NCI-H748 treated with DMSO at 0.1 percent for 48 hours (cell line): ENCODE measurements at regions not wholly inside any gene's neighbourhood (a gene's known extent, or its start where the extent isn't known, plus 50 kb on each side); places are given as distances from the start of the nearest gene placed in this dataset.
A peak's percentile ranks its signal among the peaks of the same experiment; 100 is the strongest.

Experiments used
- DNase-seq: peaks from one replicate; lab custom pipeline; 2025; lab: John Stamatoyannopoulos, UW

- no peak for DNase-seq
These were observed 93.5 kb upstream of the HNRNPA3 start for GRCh38 chr2:177119099-177119498.

GRCh38 chr2:177123048-177123447 is 89.5 kb upstream of the HNRNPA3 start:
- no peak for DNase-seq

GRCh38 chr2:177124371-177124770 is 88.2 kb upstream of the HNRNPA3 start:
- DNase-seq, result no peak

- no peak for DNase-seq
These were observed 84.8 kb upstream of the HNRNPA3 start for GRCh38 chr2:177127821-177128220.

- no peak for DNase-seq
These were observed 83.0 kb upstream of the HNRNPA3 start for GRCh38 chr2:177129610-177130009.

- no peak for DNase-seq
These were observed 80.7 kb upstream of the HNRNPA3 start for GRCh38 chr2:177131858-177132257.

GRCh38 chr2:177138823-177139222 is 73.8 kb upstream of the HNRNPA3 start:
- no peak for DNase-seq

GRCh38 chr2:177141866-177142265 is 70.7 kb upstream of the HNRNPA3 start:
- no peak for DNase-seq

GRCh38 chr2:177143444-177143843 is 69.2 kb upstream of the HNRNPA3 start:
- DNase-seq, result no peak

- DNase-seq, result peak; percentile 74
These were observed 65.4 kb upstream of the HNRNPA3 start for GRCh38 chr2:177147093-177147694.

GRCh38 chr2:177147834-177148445 is 64.7 kb upstream of the HNRNPA3 start:
- no peak for DNase-seq

GRCh38 chr2:177148477-177149154 is 64.0 kb upstream of the HNRNPA3 start:
- peak; percentile 90 for DNase-seq

- DNase-seq, result no peak
These were observed 63.5 kb upstream of the HNRNPA3 start for GRCh38 chr2:177149155-177149503.

GRCh38 chr2:177153805-177154204 is 58.8 kb upstream of the HNRNPA3 start:
- DNase-seq, result no peak

- no peak for DNase-seq
These were observed 57.8 kb upstream of the HNRNPA3 start for GRCh38 chr2:177154809-177155208.

- DNase-seq, result no peak
These were observed 57.0 kb upstream of the HNRNPA3 start for GRCh38 chr2:177155631-177156030.

- DNase-seq, result peak; percentile 35
These were observed 50.7 kb upstream of the HNRNPA3 start for GRCh38 chr2:177161741-177162460.
